ENCODE measurements at regions not wholly inside any gene's neighbourhood (a gene's known extent, or its start where the extent isn't known, plus 50 kb on each side); places are given as distances from the start of the nearest gene placed in this dataset.

DNA sequence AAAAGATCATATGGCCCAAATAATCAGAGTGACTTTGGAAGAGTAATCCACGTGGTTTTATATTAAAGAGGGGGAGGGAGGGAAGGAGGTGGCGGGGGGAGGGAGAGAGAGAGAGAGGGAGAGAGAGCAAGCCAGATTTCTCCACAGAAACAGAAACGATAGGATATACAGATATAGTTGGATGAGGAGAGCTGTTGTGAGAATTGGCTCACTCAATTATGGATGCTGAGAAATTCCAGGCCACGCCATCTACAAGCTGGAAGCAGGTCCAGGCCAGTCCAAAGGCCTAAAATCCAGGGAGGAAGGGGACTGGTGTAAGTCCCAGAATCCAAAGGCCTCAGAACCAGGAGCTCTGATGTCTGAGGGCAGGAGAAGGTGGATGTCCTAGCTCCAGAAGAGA, 75.5 kb downstream of the CXCL12 start:
- TF ChIP-seq, protein P1, sequence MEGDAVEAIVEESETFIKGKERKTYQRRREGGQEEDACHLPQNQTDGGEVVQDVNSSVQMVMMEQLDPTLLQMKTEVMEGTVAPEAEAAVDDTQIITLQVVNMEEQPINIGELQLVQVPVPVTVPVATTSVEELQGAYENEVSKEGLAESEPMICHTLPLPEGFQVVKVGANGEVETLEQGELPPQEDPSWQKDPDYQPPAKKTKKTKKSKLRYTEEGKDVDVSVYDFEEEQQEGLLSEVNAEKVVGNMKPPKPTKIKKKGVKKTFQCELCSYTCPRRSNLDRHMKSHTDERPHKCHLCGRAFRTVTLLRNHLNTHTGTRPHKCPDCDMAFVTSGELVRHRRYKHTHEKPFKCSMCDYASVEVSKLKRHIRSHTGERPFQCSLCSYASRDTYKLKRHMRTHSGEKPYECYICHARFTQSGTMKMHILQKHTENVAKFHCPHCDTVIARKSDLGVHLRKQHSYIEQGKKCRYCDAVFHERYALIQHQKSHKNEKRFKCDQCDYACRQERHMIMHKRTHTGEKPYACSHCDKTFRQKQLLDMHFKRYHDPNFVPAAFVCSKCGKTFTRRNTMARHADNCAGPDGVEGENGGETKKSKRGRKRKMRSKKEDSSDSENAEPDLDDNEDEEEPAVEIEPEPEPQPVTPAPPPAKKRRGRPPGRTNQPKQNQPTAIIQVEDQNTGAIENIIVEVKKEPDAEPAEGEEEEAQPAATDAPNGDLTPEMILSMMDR (conservative IDR thresholded peaks at IDR 0.05) = no peak
- TF ChIP-seq ZFX (IDR thresholded peaks at IDR 0.05) = no peak
